WTC11 (cell line): ENCODE measurements at regions not wholly inside any gene's neighbourhood (a gene's known extent, or its start where the extent isn't known, plus 50 kb on each side); places are given as distances from the start of the nearest gene placed in this dataset.
"Not testable (repeated sequence)": the region's sequence is repeated elsewhere in the genome, so short reads cannot be mapped to it uniquely, and the experiment has no call there.

Experiments used
- ATAC-seq: fragments of 200-7000 bp; cut with Tn5 transposase; 2 replicates; pipeline ENCODE4 v1.10.0; 2021; ENCODE audit warnings: mild to moderate bottlenecking, moderate library complexity
- CTCF ChIA-PET: fragments of 300-600 bp; sonication (Branson Sonifier 250); formaldehyde crosslinking; loops from one replicate; lab custom pipeline; 2021; ENCODE audit warnings: antibody characterized with exemption; lab: Charles Lee
- POLR2A ChIA-PET: fragments of 350-600 bp; sonication (Branson Sonifier 250); formaldehyde crosslinking; loops from one replicate; lab custom pipeline; 2021; ENCODE audit warnings: antibody characterized with exemption; lab: Charles Lee
- DNase-seq: peaks from one replicate; pipeline ENCODE4 v3.0.0; 2021; ENCODE audit warnings: low spot score
- H3K27ac Mint-ChIP-seq: 2 replicates; pipeline ENCODE4 v1.8.0; 2021; ENCODE audit warnings: mixed read lengths
- H3K27me3 Mint-ChIP-seq: 2 replicates; pipeline ENCODE4 v1.8.0; 2021; ENCODE audit warnings: low read depth, mild to moderate bottlenecking, moderate library complexity, mixed read lengths
- H3K36me3 Mint-ChIP-seq: 2 replicates; pipeline ENCODE4 v1.8.0; 2021; ENCODE audit warnings: mixed read lengths
- H3K4me1 Mint-ChIP-seq: 2 replicates; pipeline ENCODE4 v1.8.0; 2022; ENCODE audit warnings: mixed read lengths
- H3K4me3 Mint-ChIP-seq: 2 replicates; pipeline ENCODE4 v1.8.0; 2021; ENCODE audit warnings: mild to moderate bottlenecking, moderate library complexity, mixed read lengths
- H3K9me3 Mint-ChIP-seq: 2 replicates; pipeline ENCODE4 v1.8.0; 2021; ENCODE audit warnings: mixed read lengths
- ARID4B ChIP-seq: sonication (generic); formaldehyde crosslinking; IDR thresholded peaks from 2 replicates; pipeline ENCODE4 v1.8.0; 2023; ENCODE audit warnings: missing genetic modification reagents, mild to moderate bottlenecking, borderline replicate concordance
- CREB1 ChIP-seq: sonication (generic); formaldehyde crosslinking; IDR thresholded peaks from 2 replicates; pipeline ENCODE4 v1.8.0; 2023; ENCODE audit warnings: mild to moderate bottlenecking, missing genetic modification reagents
- ERG ChIP-seq: fragments of 250-450 bp; sonication (Bioruptor Pico); IDR thresholded peaks from 2 replicates; pipeline ENCODE4 v1.8.0; 2021; ENCODE audit warnings: mild to moderate bottlenecking
- FOXP1 ChIP-seq: sonication (generic); formaldehyde crosslinking; IDR thresholded peaks from 2 replicates; pipeline ENCODE4 v1.8.0; 2022; ENCODE audit warnings: missing genetic modification reagents, mild to moderate bottlenecking, moderate library complexity, borderline replicate concordance
- GABPB1 ChIP-seq: sonication (generic); formaldehyde crosslinking; IDR thresholded peaks from 2 replicates; pipeline ENCODE4 v1.8.1; 2023; ENCODE audit warnings: mild to moderate bottlenecking, missing genetic modification reagents
- GTF2I ChIP-seq: fragments of 250-450 bp; sonication (Bioruptor Pico); conservative IDR thresholded peaks from 2 replicates; pipeline ENCODE4 v1.4.0; 2021; ENCODE audit warnings: mild to moderate bottlenecking
- IRF2 ChIP-seq: sonication (generic); formaldehyde crosslinking; IDR thresholded peaks from 2 replicates; pipeline ENCODE4 v1.8.0; 2022; ENCODE audit warnings: low read depth, missing genetic modification reagents, borderline replicate concordance
- NR3C1 ChIP-seq: sonication (generic); formaldehyde crosslinking; conservative IDR thresholded peaks from 2 replicates; pipeline ENCODE4 v1.8.1; 2023; ENCODE audit warnings: low read depth, mild to moderate bottlenecking, missing genetic modification reagents
- OVOL2 ChIP-seq: fragments of 250-450 bp; sonication (Bioruptor Pico); IDR thresholded peaks from 2 replicates; pipeline ENCODE4 v1.9.0; 2021; ENCODE audit warnings: mild to moderate bottlenecking, borderline replicate concordance
- TCF7 ChIP-seq: sonication (generic); formaldehyde crosslinking; IDR thresholded peaks from 2 replicates; pipeline ENCODE4 v1.8.0; 2022; ENCODE audit warnings: mild to moderate bottlenecking, low read depth, missing genetic modification reagents, moderate library complexity
- TEAD1 ChIP-seq: sonication (generic); formaldehyde crosslinking; IDR thresholded peaks from 2 replicates; pipeline ENCODE4 v1.8.0; 2022; ENCODE audit warnings: mild to moderate bottlenecking, missing genetic modification reagents
- ZNF423 ChIP-seq: fragments of 250-450 bp; sonication (Bioruptor Pico); IDR thresholded peaks from 2 replicates; pipeline ENCODE4 v2.1.2; 2022; ENCODE audit warnings: mild to moderate bottlenecking, moderate library complexity
- TF ChIP-seq, protein P1 (sequence below): fragments of 200-600 bp; IDR thresholded peaks from 2 replicates; pipeline ENCODE4 v1.8.0; 2022; ENCODE audit warnings: antibody characterized with exemption
- TF ChIP-seq, protein P2 (sequence below): fragments of 250-450 bp; sonication (Bioruptor Pico); IDR thresholded peaks from 2 replicates; pipeline ENCODE4 v1.9.0; 2021; ENCODE audit warnings: mild to moderate bottlenecking

GRCh38 chr19:21622920-21623319, 117.5 kb downstream of the ZNF429 start (continued):
- TF ChIP-seq, protein P1, sequence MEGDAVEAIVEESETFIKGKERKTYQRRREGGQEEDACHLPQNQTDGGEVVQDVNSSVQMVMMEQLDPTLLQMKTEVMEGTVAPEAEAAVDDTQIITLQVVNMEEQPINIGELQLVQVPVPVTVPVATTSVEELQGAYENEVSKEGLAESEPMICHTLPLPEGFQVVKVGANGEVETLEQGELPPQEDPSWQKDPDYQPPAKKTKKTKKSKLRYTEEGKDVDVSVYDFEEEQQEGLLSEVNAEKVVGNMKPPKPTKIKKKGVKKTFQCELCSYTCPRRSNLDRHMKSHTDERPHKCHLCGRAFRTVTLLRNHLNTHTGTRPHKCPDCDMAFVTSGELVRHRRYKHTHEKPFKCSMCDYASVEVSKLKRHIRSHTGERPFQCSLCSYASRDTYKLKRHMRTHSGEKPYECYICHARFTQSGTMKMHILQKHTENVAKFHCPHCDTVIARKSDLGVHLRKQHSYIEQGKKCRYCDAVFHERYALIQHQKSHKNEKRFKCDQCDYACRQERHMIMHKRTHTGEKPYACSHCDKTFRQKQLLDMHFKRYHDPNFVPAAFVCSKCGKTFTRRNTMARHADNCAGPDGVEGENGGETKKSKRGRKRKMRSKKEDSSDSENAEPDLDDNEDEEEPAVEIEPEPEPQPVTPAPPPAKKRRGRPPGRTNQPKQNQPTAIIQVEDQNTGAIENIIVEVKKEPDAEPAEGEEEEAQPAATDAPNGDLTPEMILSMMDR = no peak
- TF ChIP-seq ZNF423 (CRISPR knock-in tag) = no peak
- no peak for TF ChIP-seq FOXP1 (CRISPR knock-in tag)
- TF ChIP-seq TCF7 (CRISPR knock-in tag) = no peak
- no peak for TF ChIP-seq GABPB1 (CRISPR knock-in tag)
- TF ChIP-seq ERG = no peak
- no peak for TF ChIP-seq IRF2 (CRISPR knock-in tag)
- TF ChIP-seq, all 79 proteins: peak for 0

DNA sequence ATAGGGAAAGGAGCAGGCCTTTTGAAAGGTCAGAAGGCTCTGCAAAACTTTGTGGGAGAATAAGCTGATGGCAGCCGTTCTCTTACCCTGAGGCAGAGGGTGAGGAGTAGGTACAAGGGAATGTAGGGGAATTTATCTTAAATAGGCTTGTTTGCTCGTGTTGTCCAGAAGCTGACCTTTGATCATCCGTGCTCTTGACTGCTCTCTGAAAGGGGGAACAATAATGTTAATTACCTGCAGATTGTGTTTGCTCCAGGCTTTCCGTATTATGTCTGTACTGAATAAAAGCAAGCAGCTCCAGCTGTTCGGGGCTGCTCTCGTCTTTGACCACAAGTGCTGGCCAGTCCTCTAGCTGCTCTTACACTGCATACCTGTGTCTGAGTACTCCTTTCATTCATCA, 116.3 kb downstream of the ZNF429 start:
- ATAC-seq (no peak), DNase-seq (no peak)
- Mint-ChIP-seq H3K27me3 (peaks cover 12% of the 10 kb centered on the region; the same call in 1 of the 2 replicates), H3K4me1 (peaks cover 9% of the 10 kb centered on the region; the same call in 1 of the 2 replicates), H3K9me3 (peaks cover 79% of the 10 kb centered on the region), H3K36me3 (peaks cover 57% of the 10 kb centered on the region), H3K4me3 (no peak overlapping the region), H3K27ac (no peak overlapping the region)
- POLR2A ChIA-PET = no interaction called here
- TF ChIP-seq, protein P2, sequence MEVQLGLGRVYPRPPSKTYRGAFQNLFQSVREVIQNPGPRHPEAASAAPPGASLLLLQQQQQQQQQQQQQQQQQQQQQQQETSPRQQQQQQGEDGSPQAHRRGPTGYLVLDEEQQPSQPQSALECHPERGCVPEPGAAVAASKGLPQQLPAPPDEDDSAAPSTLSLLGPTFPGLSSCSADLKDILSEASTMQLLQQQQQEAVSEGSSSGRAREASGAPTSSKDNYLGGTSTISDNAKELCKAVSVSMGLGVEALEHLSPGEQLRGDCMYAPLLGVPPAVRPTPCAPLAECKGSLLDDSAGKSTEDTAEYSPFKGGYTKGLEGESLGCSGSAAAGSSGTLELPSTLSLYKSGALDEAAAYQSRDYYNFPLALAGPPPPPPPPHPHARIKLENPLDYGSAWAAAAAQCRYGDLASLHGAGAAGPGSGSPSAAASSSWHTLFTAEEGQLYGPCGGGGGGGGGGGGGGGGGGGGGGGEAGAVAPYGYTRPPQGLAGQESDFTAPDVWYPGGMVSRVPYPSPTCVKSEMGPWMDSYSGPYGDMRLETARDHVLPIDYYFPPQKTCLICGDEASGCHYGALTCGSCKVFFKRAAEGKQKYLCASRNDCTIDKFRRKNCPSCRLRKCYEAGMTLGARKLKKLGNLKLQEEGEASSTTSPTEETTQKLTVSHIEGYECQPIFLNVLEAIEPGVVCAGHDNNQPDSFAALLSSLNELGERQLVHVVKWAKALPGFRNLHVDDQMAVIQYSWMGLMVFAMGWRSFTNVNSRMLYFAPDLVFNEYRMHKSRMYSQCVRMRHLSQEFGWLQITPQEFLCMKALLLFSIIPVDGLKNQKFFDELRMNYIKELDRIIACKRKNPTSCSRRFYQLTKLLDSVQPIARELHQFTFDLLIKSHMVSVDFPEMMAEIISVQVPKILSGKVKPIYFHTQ (CRISPR knock-in tag) = no peak
- no peak for TF ChIP-seq CREB1 (CRISPR knock-in tag)
- CTCF ChIA-PET = no interaction called here

GRCh38 chr19:21617740-21618339, 112.4 kb downstream of the ZNF429 start:
- POLR2A ChIA-PET = no interaction called here
- DNase-seq = no peak
- Mint-ChIP-seq H3K4me1 (no peaks in the 10 kb centered on the region), H3K4me3 (no peak overlapping the region), H3K27ac (no peak overlapping the region), H3K9me3 (peaks cover 64% of the 10 kb centered on the region), H3K36me3 (peaks cover 63% of the 10 kb centered on the region), H3K27me3 (peaks cover 19% of the 10 kb centered on the region; the same call in 1 of the 2 replicates)
- ATAC-seq = no peak
- CTCF ChIA-PET = no interaction called here
- TF ChIP-seq, protein P2 (CRISPR knock-in tag) = no peak
- TF ChIP-seq TCF7 (CRISPR knock-in tag) = no peak
- TF ChIP-seq ARID4B = no peak
- TF ChIP-seq GTF2I (CRISPR knock-in tag) = no peak
- no peak for TF ChIP-seq TEAD1 (CRISPR knock-in tag)
- TF ChIP-seq IRF2 (CRISPR knock-in tag) = no peak
- TF ChIP-seq NR3C1 (CRISPR knock-in tag) = no peak
- TF ChIP-seq OVOL2 (CRISPR knock-in tag) = no peak
- no peak for TF ChIP-seq ZNF423 (CRISPR knock-in tag)

DNA sequence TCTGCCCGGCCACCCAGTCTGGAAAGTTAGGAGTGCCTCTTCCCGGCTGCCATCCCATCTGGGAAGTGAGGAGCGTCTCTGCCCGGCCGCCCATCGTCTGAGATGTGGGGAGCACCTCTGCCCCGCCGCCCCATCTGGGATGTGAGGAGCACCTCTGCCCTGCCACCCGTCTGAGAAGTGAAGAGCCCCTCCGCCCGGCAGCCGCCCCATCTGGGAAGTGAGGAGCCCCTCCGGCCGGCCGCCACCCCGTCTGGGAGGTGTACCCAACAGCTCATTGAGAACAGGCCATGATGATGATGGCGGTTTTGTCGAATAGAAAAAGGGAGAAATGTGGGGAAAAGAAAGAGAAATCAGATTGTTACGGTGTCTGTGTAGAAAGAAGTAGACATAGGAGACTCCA, 109.4 kb downstream of the ZNF429 start:
- peaks cover 67% of the 10 kb centered on the region for H3K9me3 Mint-ChIP-seq
- H3K27me3 Mint-ChIP-seq = peaks cover 19% of the 10 kb centered on the region; the same call in 1 of the 2 replicates
- H3K4me3 Mint-ChIP-seq, POLR2A ChIA-PET, ATAC-seq, H3K27ac Mint-ChIP-seq, H3K4me1 Mint-ChIP-seq, CTCF ChIA-PET, DNase-seq: not testable (repeated sequence)
- peaks cover 61% of the 10 kb centered on the region for H3K36me3 Mint-ChIP-seq
